Loucy (cell line): ENCODE measurements at regions not wholly inside any gene's neighbourhood (a gene's known extent, or its start where the extent isn't known, plus 50 kb on each side); places are given as distances from the start of the nearest gene placed in this dataset.

Experiments used
- H2AFZ ChIP-seq: fragments of 200-600 bp; sonication (generic); 2 replicates; pipeline ENCODE4 v1.6.0; 2016; ENCODE audit warnings: antibody characterized with exemption, mild to moderate bottlenecking, low read length, moderate library complexity
- H3F3A ChIP-seq: fragments of 200-600 bp; 2 replicates; pipeline ENCODE4 v1.6.0; 2016; ENCODE audit warnings: antibody characterized with exemption, low read depth, mild to moderate bottlenecking
- H3K27me3 ChIP-seq: fragments of 200-600 bp; sonication (generic); 2 replicates; pipeline ENCODE4 v1.6.1; 2014; ENCODE audit warnings: low read length, mild to moderate bottlenecking; ENCODE audit not compliant: insufficient read depth, poor library complexity, severe bottlenecking
- H3K36me3 ChIP-seq: fragments of 200-600 bp; sonication (generic); 2 replicates; pipeline ENCODE4 v1.6.1; 2016; ENCODE audit warnings: low read length; ENCODE audit not compliant: insufficient read depth
- H3K4me1 ChIP-seq: fragments of 200-600 bp; sonication (generic); 2 replicates; pipeline ENCODE4 v1.5.1; 2014; ENCODE audit warnings: low read length, mild to moderate bottlenecking; ENCODE audit not compliant: insufficient read depth, poor library complexity, severe bottlenecking
- H3K4me2 ChIP-seq: fragments of 200-600 bp; sonication (generic); 2 replicates; pipeline ENCODE4 v1.6.0; 2014; ENCODE audit warnings: antibody characterized with exemption, low read length, low read depth, mild to moderate bottlenecking; ENCODE audit not compliant: poor library complexity, severe bottlenecking
- H3K4me3 ChIP-seq: fragments of 200-600 bp; sonication (generic); 2 replicates; pipeline ENCODE4 v1.5.1; 2014; ENCODE audit warnings: low read length, mild to moderate bottlenecking, mixed read lengths; ENCODE audit not compliant: poor library complexity, severe bottlenecking
- H3K79me2 ChIP-seq: fragments of 200-600 bp; sonication (generic); 2 replicates; pipeline ENCODE4 v1.6.1; 2014; ENCODE audit warnings: low read length; ENCODE audit not compliant: insufficient read depth
- H3K9ac ChIP-seq: fragments of 200-600 bp; sonication (generic); 2 replicates; pipeline ENCODE4 v1.6.0; 2014; ENCODE audit warnings: mild to moderate bottlenecking, low read depth, low read length, moderate library complexity; ENCODE audit not compliant: poor library complexity, severe bottlenecking
- H3K9me2 ChIP-seq: fragments of 200-600 bp; sonication (generic); replicated peaks from 2 replicates; pipeline ENCODE4 v1.6.1; 2016; ENCODE audit warnings: low read depth, low read length, mixed read lengths
- H3K9me3 ChIP-seq: fragments of 200-600 bp; sonication (generic); 2 replicates; pipeline ENCODE4 v1.6.1; 2014; ENCODE audit warnings: mild to moderate bottlenecking, antibody characterized with exemption, low read length, low read depth; ENCODE audit not compliant: insufficient read depth
- H4K20me1 ChIP-seq: fragments of 200-600 bp; sonication (generic); 2 replicates; pipeline ENCODE4 v1.6.0; 2014; ENCODE audit warnings: antibody characterized with exemption, low read length, mild to moderate bottlenecking; ENCODE audit not compliant: insufficient read depth, poor library complexity, severe bottlenecking
- CTCF ChIP-seq: fragments of 200-600 bp; sonication (generic); conservative IDR thresholded peaks from 2 replicates; pipeline ENCODE4 v1.5.1; 2014; ENCODE audit warnings: mild to moderate bottlenecking, antibody characterized with exemption, low read length
- EZH2phosphoT487 ChIP-seq: fragments of 200-600 bp; IDR thresholded peaks from 2 replicates; pipeline ENCODE4 v1.6.1; 2018; ENCODE audit warnings: antibody characterized with exemption, mild to moderate bottlenecking, moderate library complexity, borderline replicate concordance

GRCh38 chr5:57903458-57903857 lies 420.8 kb upstream of the ACTBL2 start:
- Histone ChIP-seq H3K79me2 (no peaks in the 10 kb centered on the region), H3F3A (no peaks in the 10 kb centered on the region), H3K4me1 (no peaks in the 10 kb centered on the region), H3K4me3 (no peak overlapping the region), H3K27me3 (no peaks in the 10 kb centered on the region), H3K4me2 (no peak overlapping the region), H4K20me1 (no peaks in the 10 kb centered on the region), H3K9ac (no peak overlapping the region), H3K9me2 (no peaks in the 10 kb centered on the region), H2AFZ (no peak overlapping the region), H3K9me3 (no peaks in the 10 kb centered on the region), H3K36me3 (no peaks in the 10 kb centered on the region)
- TF ChIP-seq CTCF (no peak), EZH2phosphoT487 (no peak)

- Histone ChIP-seq H3K36me3 (no peaks in the 10 kb centered on the region), H3K9me3 (no peaks in the 10 kb centered on the region), H2AFZ (no peak overlapping the region), H3K4me1 (no peaks in the 10 kb centered on the region), H4K20me1 (no peaks in the 10 kb centered on the region), H3K4me2 (no peak overlapping the region), H3K79me2 (no peaks in the 10 kb centered on the region), H3K4me3 (no peak overlapping the region), H3F3A (no peaks in the 10 kb centered on the region), H3K9me2 (no peaks in the 10 kb centered on the region), H3K9ac (no peak overlapping the region), H3K27me3 (no peaks in the 10 kb centered on the region)
- TF ChIP-seq EZH2phosphoT487, result no peak
- TF ChIP-seq CTCF, result no peak
These were observed 419.5 kb upstream of the ACTBL2 start for GRCh38 chr5:57902095-57902494.

GRCh38 chr5:57900381-57900944 lies 417.9 kb upstream of the ACTBL2 start:
- TF ChIP-seq EZH2phosphoT487 (no peak), CTCF (no peak)
- H3K9ac ChIP-seq, result no peak overlapping the region
- no peak overlapping the region for H3K4me3 ChIP-seq
- no peaks in the 10 kb centered on the region for H3F3A ChIP-seq
- no peaks in the 10 kb centered on the region for H3K79me2 ChIP-seq
- H3K9me2 ChIP-seq, result no peaks in the 10 kb centered on the region
- no peaks in the 10 kb centered on the region for H3K36me3 ChIP-seq
- no peaks in the 10 kb centered on the region for H4K20me1 ChIP-seq
- H2AFZ ChIP-seq, result no peak overlapping the region
- no peaks in the 10 kb centered on the region for H3K4me1 ChIP-seq
- no peaks in the 10 kb centered on the region for H3K9me3 ChIP-seq
- H3K4me2 ChIP-seq, result no peak overlapping the region
- H3K27me3 ChIP-seq, result no peaks in the 10 kb centered on the region
